Dedifferentiated amniotic fluid mesenchymal stem cell (primary cell): ENCODE measurements at regions not wholly inside any gene's neighbourhood (a gene's known extent, or its start where the extent isn't known, plus 50 kb on each side); places are given as distances from the start of the nearest gene placed in this dataset.
"Not testable (repeated sequence)": the region's sequence is repeated elsewhere in the genome, so short reads cannot be mapped to it uniquely, and the experiment has no call there.

Experiments used
- DNase-seq: peaks from one replicate; pipeline ENCODE4 v3.0.0-alpha.2; 2016; ENCODE audit errors: extremely low spot score

DNA sequence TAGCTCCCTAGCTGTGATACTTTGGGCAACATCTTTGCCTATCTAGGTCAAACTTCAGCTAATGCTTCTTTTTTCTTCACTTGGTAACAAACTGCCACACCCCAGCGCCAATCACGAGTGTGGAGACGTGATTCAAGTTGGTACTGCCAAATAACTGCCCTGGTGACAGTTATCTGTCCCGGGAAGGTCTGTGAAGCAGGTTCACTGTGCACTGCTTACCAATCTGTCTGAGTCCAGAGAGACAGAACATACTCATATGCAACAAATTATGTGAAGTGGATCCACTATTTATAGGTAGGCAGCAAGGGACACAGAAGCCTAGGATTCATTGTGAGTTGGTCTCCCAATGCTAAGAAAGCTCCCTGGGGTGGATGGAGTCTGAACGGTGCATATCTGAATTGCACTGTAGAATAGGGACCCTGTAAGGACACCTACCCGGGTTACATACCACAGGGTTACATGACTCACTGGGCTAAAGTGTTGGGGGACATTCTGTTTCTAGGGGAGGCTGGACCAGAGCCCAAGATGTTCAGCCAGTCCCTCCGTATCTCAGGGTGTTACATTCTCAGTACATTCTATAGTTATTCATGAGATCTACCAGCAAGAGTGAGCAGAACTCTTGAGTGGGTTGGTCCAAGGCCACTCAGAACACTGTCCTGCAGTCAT is 95.4 kb upstream of the STC2 start:
- no peak for DNase-seq

DNA sequence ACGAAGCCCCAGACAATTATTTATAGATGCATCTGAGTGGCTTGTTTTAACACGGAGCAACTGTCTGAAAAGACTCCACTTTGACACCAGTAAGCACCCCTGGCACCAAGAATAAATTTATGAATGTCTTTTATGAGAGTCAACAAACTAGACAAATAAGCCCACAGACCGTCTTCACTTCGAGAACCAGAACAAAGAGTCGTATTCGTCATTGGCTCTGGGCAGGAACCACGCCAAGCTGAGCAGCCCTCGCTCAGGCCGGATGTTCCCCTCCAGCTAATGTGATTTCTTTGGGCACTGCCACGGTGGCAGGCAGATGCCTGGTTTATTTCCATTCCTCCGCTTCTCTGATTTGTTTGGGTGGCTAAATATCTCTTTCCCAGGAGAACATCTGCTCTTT is 91.9 kb upstream of the STC2 start:
- DNase-seq: no peak

- DNase-seq: no peak
Measured at GRCh38 chr5:173413471-173413982, 85.3 kb upstream of the STC2 start.

- no peak for DNase-seq
Measured at GRCh38 chr5:173412566-173412965, 84.4 kb upstream of the STC2 start.

GRCh38 chr5:173411791-173412555 is 83.8 kb upstream of the STC2 start:
- DNase-seq: no peak

DNA sequence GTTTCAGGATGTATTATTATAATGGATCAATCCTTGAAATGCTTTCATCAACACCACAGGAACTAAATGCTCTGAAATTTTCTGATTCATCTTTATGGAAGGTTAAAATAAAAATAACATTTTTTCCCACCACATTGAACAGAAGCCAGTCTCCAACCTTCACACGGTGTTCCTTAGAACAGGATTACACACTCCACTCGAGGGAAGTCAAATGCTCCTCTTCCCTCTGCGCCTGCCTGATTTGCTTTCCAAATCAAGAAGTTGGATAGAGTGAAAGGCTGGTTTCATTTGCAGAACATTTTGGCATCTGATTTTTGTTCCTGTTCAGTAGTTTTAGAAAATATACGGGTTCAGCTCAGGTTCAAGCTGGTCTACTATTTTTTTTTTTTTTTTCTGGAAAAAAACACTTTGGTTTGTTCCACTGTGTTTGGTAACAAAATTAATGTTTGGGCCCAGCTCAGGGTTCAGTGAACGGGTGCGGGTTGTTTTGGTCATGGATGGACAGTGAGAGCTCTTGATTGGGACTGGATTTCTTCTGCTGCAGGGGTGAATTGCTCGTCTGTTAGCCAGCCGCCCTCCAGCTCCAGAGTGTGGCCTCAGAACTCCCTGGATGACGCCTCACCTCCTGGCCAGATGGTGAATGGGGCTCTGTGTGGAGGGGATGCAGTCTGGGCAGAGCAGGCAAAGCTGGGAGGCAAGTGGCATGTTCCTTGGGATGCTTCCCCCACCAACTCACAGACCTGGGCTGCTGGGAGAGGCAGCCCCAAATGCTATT is 82.4 kb upstream of the STC2 start:
- DNase-seq: no peak

- no peak for DNase-seq
Measured at GRCh38 chr5:173408946-173409345, 80.7 kb upstream of the STC2 start.

DNA sequence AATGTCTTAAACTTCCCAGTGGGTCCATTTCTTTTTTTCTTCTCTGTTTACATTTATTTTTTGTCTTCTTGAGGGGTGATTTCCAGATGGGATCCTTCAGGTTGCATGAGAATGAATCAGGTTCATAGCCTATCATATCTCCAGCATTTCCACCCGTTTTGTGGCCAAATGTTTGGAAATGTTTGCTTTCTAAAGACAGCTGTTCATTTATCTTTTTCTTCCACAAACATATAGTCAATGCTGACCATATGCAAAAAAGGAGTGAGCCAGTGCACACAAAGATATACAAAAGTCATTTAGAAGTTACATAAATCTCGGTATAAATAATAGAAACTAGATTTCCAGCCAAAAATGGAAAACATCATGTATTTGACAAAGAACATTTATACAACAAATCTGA is 71.6 kb upstream of the STC2 start:
- DNase-seq: no peak

DNA sequence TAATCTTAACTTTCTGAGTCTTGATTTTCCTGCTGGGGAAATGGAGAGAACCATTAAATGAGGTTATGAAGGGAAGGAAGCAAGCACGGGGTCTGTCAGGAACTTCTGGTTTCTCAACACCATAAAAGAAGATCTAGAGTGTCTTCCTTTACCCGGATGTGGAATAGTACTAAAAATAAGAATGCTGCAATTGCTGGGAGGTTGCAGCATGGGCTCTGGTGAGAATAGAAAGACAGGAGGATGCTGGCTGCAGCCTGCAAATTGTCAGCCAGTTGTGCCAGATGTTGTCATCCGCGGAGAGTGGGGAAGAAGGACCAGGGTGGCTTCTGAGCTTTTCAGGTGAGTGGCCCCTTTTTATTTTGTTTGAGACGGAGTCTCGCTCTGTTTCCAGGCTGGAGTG is 69.3 kb upstream of the STC2 start:
- no peak for DNase-seq

GRCh38 chr5:173396311-173396993 is 68.2 kb upstream of the STC2 start:
- DNase-seq: no peak

GRCh38 chr5:173395933-173396308 is 67.7 kb upstream of the STC2 start:
- DNase-seq: no peak

GRCh38 chr5:173395257-173395932 is 67.2 kb upstream of the STC2 start:
- peak; percentile 39 for DNase-seq

- DNase-seq: no peak
Measured at GRCh38 chr5:173394701-173395100, 66.5 kb upstream of the STC2 start.

DNA sequence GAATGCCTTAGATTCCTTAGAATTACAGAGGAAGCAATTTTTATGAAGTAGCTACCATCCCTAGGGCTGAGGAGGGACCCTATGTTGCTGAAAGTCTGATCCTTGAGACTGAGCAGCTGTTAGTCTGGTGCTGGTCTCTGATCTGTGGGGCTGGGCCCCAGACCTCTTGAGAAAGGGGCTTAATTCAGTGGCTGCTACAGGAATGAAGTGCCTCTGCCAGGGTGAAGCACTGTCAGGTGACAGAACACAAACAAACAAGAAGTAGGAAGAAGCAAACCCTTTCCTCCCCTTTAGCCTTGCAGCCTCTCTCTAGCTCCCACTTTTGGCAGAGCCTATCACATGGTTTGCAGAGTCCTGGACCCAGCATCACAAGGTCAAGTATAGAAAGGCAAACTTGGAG is 64.0 kb upstream of the STC2 start:
- no peak for DNase-seq

- DNase-seq: peak; percentile 31
Measured at GRCh38 chr5:173391031-173391430, 62.8 kb upstream of the STC2 start.

- DNase-seq: not testable (repeated sequence)
Measured at GRCh38 chr5:173387293-173387692, 59.1 kb upstream of the STC2 start.

- no peak for DNase-seq
Measured at GRCh38 chr5:173385832-173386360, 57.7 kb upstream of the STC2 start.

GRCh38 chr5:173383711-173384110 is 55.5 kb upstream of the STC2 start:
- DNase-seq: no peak

DNA sequence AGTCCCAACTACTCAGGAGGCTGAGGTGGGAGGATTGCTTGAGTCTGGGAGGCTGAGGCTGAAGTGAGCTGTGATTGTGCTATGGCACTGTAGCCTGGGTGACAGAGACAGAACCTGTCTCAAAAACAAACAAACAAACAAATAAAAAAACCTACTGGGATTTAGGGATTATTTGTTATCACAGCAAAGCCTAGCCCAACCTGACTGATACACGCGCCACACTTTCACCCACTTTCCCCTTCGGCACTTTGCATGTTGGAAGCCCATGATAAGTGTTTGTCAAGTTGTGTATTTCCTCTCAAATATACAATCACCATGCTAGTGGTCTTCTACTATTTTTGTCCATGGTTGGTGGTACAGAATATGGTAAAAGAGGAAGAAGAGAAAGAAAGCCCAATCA is 50.5 kb upstream of the STC2 start:
- no peak for DNase-seq
